Keratinocyte (primary cell): ENCODE measurements at regions not wholly inside any gene's neighbourhood (a gene's known extent, or its start where the extent isn't known, plus 50 kb on each side); places are given as distances from the start of the nearest gene placed in this dataset.

ENCODE experiments used
- CTCF ChIP-seq, 3 experiments: IDR thresholded peaks in 1 of 3; conservative IDR thresholded peaks in 1 of 3; optimal IDR thresholded peaks in 1 of 3; 2 replicates in 2 of 3; 3 replicates in 1 of 3; pipeline versions ENCODE3 to v1.5.1; 2011; ENCODE audit warnings: low read length in 3 of 3, mild to moderate bottlenecking in 3 of 3, moderate library complexity in 2 of 3, control low read depth in 1 of 3, inconsistent platforms in 1 of 3; ENCODE audit not compliant: insufficient read depth in 2 of 3; ENCODE audit errors: extremely low read depth in 1 of 3
- EZH2 ChIP-seq: IDR thresholded peaks from one replicate; pipeline ENCODE4 v1.6.1; 2012; ENCODE audit warnings: inconsistent platforms, mild to moderate bottlenecking, low read length, moderate library complexity

GRCh38 chr14:42710071-42710470, 1103.4 kb downstream of the LRFN5 start:
- no peak for TF ChIP-seq CTCF (optimal IDR thresholded peaks at IDR 0.05 in 1 of 3, IDR thresholded peaks at IDR 0.05 in 1 of 3, conservative IDR thresholded peaks at IDR 0.05 in 1 of 3; ENCODE audit: extremely low read depth in 1 of 3, insufficient read depth in 2 of 3, low read length in 3 of 3)
- TF ChIP-seq EZH2 = no peak
